ENCODE measurements at regions not wholly inside any gene's neighbourhood (a gene's known extent, or its start where the extent isn't known, plus 50 kb on each side); places are given as distances from the start of the nearest gene placed in this dataset.

DNA sequence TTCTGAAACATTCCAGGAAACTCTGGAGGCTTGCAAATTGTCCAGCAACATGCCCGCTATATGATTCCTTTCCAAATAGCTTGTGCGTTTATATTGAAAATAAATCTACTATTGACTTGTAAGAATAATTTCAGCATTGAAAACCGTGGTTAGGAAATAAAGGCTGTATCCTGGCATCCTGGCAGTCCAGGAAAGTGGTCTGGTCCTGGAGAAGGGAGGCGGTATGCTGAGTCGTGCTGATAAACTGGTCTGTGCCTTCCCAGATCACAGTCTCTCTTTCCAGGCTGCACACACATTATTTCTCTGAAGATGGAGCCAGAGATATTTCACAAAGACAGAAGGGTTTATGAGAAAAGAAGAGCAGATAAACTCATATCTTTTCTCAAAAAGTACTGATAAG, 350.1 kb upstream of the COBL start:
- H3K9me3 Mint-ChIP-seq: no peaks in the 10 kb centered on the region
- H3K4me1 Mint-ChIP-seq: no peaks in the 10 kb centered on the region
- no peak for ATAC-seq (replicated peaks; ENCODE audit: extremely low read depth, poor library complexity, severe bottlenecking)
- no peaks in the 10 kb centered on the region for H3K36me3 Mint-ChIP-seq (ENCODE audit: insufficient read depth)
- H3K4me3 Mint-ChIP-seq: no peak overlapping the region
- no peak for DNase-seq (ENCODE audit: low spot score in 2 of 2)
- no peaks in the 10 kb centered on the region for H3K27me3 Mint-ChIP-seq
- H3K27ac Mint-ChIP-seq (ENCODE audit: low read depth): no peak overlapping the region

DNA sequence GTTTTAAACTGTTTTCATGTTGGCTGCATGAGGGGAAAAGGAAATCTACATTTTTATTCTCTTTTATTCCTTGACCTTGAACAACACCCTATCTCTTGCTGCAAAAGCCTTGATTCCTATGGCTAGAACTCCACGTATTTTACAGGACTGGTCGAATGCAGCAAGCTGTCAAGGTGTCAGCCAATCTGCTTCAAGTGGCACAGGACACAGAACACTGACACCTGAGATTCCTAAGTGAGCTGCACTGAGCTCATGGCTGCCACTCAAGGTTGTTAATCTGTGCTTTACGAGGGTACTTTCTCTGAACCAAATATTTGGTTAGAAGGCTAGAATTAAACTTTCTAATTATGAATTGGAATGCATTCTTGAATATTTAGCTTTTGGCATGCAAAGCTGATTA, 349.7 kb upstream of the COBL start:
- no peaks in the 10 kb centered on the region for H3K4me1 Mint-ChIP-seq
- H3K36me3 Mint-ChIP-seq (ENCODE audit: insufficient read depth): no peaks in the 10 kb centered on the region
- H3K4me3 Mint-ChIP-seq: no peak overlapping the region
- no peak for DNase-seq (ENCODE audit: low spot score in 2 of 2)
- no peaks in the 10 kb centered on the region for H3K9me3 Mint-ChIP-seq
- H3K27me3 Mint-ChIP-seq: no peaks in the 10 kb centered on the region
- no peak overlapping the region for H3K27ac Mint-ChIP-seq (ENCODE audit: low read depth)
- ATAC-seq (replicated peaks; ENCODE audit: extremely low read depth, poor library complexity, severe bottlenecking): no peak

DNA sequence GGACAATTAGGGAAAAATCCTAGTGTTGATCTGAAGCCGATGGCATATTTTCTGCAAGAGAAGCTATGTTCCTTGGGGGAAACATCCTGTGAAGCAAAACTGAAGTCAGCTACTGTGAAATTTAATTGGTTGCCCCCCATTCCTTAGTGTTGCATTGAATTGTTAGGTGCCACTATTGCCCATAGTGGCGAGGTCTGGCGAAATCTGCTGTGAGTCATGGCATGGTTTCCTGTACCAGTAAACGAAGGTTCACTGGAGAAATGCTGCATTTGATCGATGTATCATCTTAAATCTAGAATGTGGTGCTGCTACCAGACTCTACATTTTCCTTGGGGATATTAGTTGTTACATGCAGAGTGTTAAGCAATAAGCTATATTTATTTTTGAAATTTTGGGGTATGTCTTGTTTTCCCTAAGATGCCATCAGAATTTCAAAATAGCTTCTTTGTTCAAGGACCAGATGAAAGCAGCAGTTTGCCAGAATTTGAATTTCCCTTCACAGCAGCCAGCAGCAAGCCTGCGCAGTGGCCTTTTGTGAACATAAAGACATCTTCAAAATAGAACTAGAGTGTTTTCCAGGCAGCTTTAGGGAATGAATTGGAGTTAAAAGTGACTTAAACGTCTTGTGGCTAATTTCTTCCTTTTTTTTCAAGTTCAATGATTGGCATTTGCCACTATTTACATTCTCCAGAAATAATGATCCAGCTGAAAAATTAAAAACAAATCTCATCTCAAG, 348.6 kb upstream of the COBL start:
- H3K36me3 Mint-ChIP-seq (ENCODE audit: insufficient read depth): no peaks in the 10 kb centered on the region
- no peak overlapping the region for H3K27ac Mint-ChIP-seq (ENCODE audit: low read depth)
- no peaks in the 10 kb centered on the region for H3K4me1 Mint-ChIP-seq

DNA sequence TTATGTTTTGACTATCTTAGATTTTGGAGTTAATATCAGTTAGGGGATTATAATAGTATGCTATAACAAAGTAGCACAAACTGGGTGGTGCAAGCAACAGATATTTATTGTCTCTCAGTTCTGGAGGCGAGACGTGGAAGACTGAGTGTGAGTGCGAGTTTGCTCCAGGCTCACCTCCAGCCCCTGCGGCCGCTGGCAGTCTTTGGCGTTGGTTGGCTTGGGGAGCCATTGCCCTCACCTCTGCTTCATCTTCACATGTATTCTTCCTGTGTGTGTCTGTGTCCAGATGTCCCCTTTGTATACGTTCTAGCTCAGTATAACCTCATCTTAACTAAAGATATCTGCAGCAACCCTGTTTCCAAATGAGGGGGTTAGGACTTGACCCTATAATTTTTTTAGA, 343.9 kb upstream of the COBL start:
- no peak overlapping the region for H3K4me3 Mint-ChIP-seq
- DNase-seq (ENCODE audit: low spot score in 2 of 2) (no peak), ATAC-seq (replicated peaks; ENCODE audit: extremely low read depth, poor library complexity, severe bottlenecking) (no peak)
- H3K27ac Mint-ChIP-seq (ENCODE audit: low read depth): no peak overlapping the region
- H3K27me3 Mint-ChIP-seq: no peaks in the 10 kb centered on the region
- no peaks in the 10 kb centered on the region for H3K36me3 Mint-ChIP-seq (ENCODE audit: insufficient read depth)
- H3K4me1 Mint-ChIP-seq: no peaks in the 10 kb centered on the region
- H3K9me3 Mint-ChIP-seq: no peaks in the 10 kb centered on the region

More for the DNA sequence above, 348.6 kb upstream of the COBL start:
- Mint-ChIP-seq H3K4me3 (no peak overlapping the region), H3K27me3 (no peaks in the 10 kb centered on the region), H3K9me3 (no peaks in the 10 kb centered on the region)
- no peak for DNase-seq (ENCODE audit: low spot score in 2 of 2)
- ATAC-seq (replicated peaks; ENCODE audit: extremely low read depth, poor library complexity, severe bottlenecking): no peak

DNA sequence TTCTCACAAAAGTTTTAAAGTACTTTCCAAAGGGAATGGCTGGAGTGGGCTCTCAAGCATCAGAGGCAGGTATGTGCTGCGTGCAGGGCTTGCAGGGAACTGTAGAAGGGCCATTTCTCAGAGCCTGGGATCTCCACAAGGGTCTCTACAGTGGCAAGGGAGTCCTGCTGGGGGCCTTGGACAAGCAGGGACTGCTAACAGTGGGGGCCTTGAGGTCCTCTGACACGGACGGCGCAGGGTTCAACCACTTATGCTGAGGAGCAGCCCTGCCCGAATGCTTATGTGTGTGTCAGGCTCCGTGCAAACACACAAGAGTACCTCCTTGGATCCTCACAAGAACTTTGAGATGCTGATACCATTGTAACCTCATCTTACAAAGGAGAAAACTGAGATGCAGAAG, 342.1 kb upstream of the COBL start:
- no peak overlapping the region for H3K27ac Mint-ChIP-seq (ENCODE audit: low read depth)
- H3K4me1 Mint-ChIP-seq: no peaks in the 10 kb centered on the region
- H3K9me3 Mint-ChIP-seq: no peaks in the 10 kb centered on the region
- H3K27me3 Mint-ChIP-seq: no peaks in the 10 kb centered on the region
- ATAC-seq (replicated peaks; ENCODE audit: extremely low read depth, poor library complexity, severe bottlenecking) (no peak), DNase-seq (ENCODE audit: low spot score in 2 of 2) (no peak)
- H3K4me3 Mint-ChIP-seq: no peak overlapping the region
- no peaks in the 10 kb centered on the region for H3K36me3 Mint-ChIP-seq (ENCODE audit: insufficient read depth)

DNA sequence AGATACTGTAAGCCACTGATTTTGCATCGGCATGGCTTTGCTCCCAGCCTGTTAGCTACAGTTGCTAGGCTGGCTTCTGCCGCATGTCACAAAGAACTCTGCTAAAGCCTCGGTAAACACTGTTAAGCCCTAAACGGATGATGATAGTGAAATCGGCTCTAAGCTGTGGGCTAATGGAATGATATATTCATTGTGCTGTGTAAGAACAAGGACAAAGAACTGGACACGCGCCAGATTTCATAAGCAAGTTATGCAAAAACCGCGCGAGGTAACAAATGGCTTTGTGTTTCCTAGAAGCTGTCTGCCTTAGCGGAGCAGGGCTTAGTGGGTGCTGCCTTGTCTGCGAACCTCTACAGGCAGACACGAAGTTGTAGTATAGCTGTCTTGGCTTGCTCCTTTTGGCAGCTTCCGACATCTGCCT, 331.3 kb upstream of the COBL start:
- no peak overlapping the region for H3K4me3 Mint-ChIP-seq
- no peak overlapping the region for H3K27ac Mint-ChIP-seq (ENCODE audit: low read depth)
- no peaks in the 10 kb centered on the region for H3K36me3 Mint-ChIP-seq (ENCODE audit: insufficient read depth)
- peaks cover 11% of the 10 kb centered on the region for H3K9me3 Mint-ChIP-seq
- no peak for DNase-seq (ENCODE audit: low spot score in 2 of 2)
- ATAC-seq (replicated peaks; ENCODE audit: extremely low read depth, poor library complexity, severe bottlenecking): no peak
- no peaks in the 10 kb centered on the region for H3K27me3 Mint-ChIP-seq
- no peaks in the 10 kb centered on the region for H3K4me1 Mint-ChIP-seq

DNA sequence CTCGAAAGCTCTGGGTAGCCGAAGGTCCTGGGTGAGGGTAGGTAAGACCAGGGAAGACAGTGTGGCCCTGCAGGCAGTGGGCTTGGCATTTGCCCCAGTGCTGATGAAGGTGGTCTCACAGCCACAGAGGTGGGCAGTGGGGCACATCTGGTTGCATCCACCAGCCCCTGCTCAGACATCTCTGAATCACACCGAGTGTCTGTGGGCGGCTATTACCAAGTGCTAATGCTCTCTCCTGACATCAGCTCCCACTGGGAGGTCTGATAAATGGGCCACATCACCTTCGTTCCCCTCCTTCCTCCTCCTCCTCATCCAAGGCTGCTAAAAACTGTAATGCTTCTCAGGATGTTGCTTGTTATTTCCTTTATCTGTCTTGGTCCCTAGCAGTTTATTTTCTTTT, 330.9 kb upstream of the COBL start:
- H3K4me3 Mint-ChIP-seq: no peak overlapping the region
- peaks cover 11% of the 10 kb centered on the region for H3K9me3 Mint-ChIP-seq
- no peaks in the 10 kb centered on the region for H3K4me1 Mint-ChIP-seq
- H3K36me3 Mint-ChIP-seq (ENCODE audit: insufficient read depth): no peaks in the 10 kb centered on the region
- ATAC-seq (replicated peaks; ENCODE audit: extremely low read depth, poor library complexity, severe bottlenecking) (no peak), DNase-seq (ENCODE audit: low spot score in 2 of 2) (no peak)
- no peaks in the 10 kb centered on the region for H3K27me3 Mint-ChIP-seq
- no peak overlapping the region for H3K27ac Mint-ChIP-seq (ENCODE audit: low read depth)

DNA sequence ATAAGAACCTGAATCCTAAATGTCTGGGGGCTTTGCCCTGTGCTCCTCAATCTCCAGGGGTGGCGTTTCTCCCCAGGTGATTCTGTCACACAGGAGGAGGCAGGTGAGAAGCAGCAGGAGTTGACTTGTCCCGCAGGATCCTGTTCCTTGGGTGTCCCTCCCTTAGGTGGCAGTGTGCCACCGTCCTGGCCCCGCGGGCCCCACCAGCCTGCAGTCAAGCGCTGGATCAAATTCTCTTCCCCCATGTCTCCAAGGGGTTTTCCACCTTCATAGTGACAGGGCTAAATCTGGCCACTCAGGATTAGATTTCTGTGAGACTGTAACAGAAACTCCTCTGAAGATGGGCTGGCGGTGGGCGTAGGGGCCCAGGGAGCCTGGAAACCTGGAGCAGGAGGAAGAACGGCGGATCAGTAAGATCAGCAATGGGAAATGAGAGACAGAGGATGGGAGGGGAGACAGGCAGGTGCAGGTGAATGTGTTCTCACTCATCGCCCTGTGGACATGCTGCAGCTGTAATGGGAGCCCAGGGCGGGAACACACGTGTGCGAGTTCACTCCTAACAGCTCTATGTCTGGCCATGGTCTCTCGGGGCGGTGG, 329.2 kb upstream of the COBL start:
- DNase-seq (ENCODE audit: low spot score in 2 of 2) (no peak), ATAC-seq (replicated peaks; ENCODE audit: extremely low read depth, poor library complexity, severe bottlenecking) (no peak)
- peaks cover 11% of the 10 kb centered on the region for H3K9me3 Mint-ChIP-seq
- no peaks in the 10 kb centered on the region for H3K36me3 Mint-ChIP-seq (ENCODE audit: insufficient read depth)
- no peak overlapping the region for H3K27ac Mint-ChIP-seq (ENCODE audit: low read depth)
- H3K4me3 Mint-ChIP-seq: no peak overlapping the region
- H3K27me3 Mint-ChIP-seq: no peaks in the 10 kb centered on the region
- no peaks in the 10 kb centered on the region for H3K4me1 Mint-ChIP-seq

DNA sequence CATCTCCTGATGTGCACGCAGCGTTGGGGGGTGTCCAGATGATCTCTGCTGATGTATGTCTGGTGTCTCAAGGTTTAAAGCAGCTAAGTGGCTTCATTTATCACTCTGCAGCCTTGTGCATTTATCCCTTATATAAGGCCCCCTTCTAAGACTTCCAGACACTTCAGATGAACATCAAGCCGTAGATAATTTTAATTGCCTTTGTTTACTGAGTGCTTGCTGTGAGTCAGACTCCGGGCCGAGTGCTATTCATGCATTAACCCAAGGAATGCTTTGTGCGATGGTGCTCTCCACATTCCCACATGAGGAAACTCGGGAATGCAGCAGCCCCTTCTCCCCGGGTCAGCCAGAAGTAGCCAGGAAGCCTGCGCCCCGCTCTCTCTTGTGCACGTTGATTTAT, 328.6 kb upstream of the COBL start:
- no peak for ATAC-seq (replicated peaks; ENCODE audit: extremely low read depth, poor library complexity, severe bottlenecking)

DNA sequence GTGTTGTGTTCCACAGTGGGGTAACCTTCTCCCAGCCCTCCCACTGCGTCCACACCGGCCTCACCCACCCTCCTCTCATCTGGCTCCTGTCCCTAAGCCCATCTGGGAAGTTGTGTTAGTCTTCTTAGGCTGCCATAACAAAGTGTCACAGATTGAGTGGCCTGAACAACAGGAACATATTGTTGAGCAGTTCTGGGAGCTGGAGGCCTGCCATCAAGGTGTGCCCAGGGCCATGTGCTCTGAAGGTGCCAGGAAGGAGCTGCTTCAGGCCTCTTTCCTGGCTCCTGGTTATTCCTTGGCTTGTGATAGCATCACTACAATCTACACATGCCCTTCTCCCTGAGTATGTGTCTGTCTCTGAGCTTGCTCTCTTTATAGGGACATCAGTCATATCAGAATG, 327.6 kb upstream of the COBL start:
- H3K27ac Mint-ChIP-seq (ENCODE audit: low read depth): no peak overlapping the region

More for the DNA sequence above, 328.6 kb upstream of the COBL start:
- Mint-ChIP-seq H3K4me1 (no peaks in the 10 kb centered on the region), H3K27ac (ENCODE audit: low read depth) (no peak overlapping the region), H3K27me3 (no peaks in the 10 kb centered on the region), H3K4me3 (no peak overlapping the region), H3K36me3 (ENCODE audit: insufficient read depth) (no peaks in the 10 kb centered on the region), H3K9me3 (peaks cover 6% of the 10 kb centered on the region)
- no peak for DNase-seq (ENCODE audit: low spot score in 2 of 2)

DNA sequence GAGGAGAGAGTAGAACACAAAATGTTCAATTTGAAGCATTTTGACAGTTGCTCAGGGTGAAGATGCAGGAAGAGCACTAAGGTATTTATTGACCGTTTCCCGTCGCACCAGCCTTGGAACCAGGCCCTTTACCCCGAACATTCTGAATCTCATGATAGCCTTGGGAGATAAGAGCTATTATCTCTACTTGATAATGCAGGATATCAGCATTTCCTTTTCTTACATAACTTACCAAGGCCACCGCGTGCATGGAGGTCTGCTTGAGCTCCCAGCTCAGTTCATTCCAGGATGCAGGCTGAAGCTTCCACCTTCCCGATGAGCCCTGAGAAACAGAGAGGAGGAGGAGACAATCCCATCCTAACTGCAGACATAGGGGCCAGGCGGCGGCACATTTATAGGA, 324.2 kb upstream of the COBL start:
- Mint-ChIP-seq H3K36me3 (ENCODE audit: insufficient read depth) (peaks cover 1% of the 10 kb centered on the region), H3K4me1 (no peaks in the 10 kb centered on the region), H3K9me3 (peaks cover 13% of the 10 kb centered on the region), H3K27ac (ENCODE audit: low read depth) (no peak overlapping the region), H3K27me3 (no peaks in the 10 kb centered on the region), H3K4me3 (no peak overlapping the region)
- ATAC-seq (replicated peaks; ENCODE audit: extremely low read depth, poor library complexity, severe bottlenecking) (no peak), DNase-seq (ENCODE audit: low spot score in 2 of 2) (no peak)

More for the DNA sequence above, 327.6 kb upstream of the COBL start:
- ATAC-seq (replicated peaks; ENCODE audit: extremely low read depth, poor library complexity, severe bottlenecking) (no peak), DNase-seq (ENCODE audit: low spot score in 2 of 2) (no peak)
- H3K27me3 Mint-ChIP-seq: no peaks in the 10 kb centered on the region
- no peak overlapping the region for H3K4me3 Mint-ChIP-seq
- H3K36me3 Mint-ChIP-seq (ENCODE audit: insufficient read depth): peaks cover 1% of the 10 kb centered on the region
- H3K9me3 Mint-ChIP-seq: peaks cover 6% of the 10 kb centered on the region
- no peaks in the 10 kb centered on the region for H3K4me1 Mint-ChIP-seq

DNA sequence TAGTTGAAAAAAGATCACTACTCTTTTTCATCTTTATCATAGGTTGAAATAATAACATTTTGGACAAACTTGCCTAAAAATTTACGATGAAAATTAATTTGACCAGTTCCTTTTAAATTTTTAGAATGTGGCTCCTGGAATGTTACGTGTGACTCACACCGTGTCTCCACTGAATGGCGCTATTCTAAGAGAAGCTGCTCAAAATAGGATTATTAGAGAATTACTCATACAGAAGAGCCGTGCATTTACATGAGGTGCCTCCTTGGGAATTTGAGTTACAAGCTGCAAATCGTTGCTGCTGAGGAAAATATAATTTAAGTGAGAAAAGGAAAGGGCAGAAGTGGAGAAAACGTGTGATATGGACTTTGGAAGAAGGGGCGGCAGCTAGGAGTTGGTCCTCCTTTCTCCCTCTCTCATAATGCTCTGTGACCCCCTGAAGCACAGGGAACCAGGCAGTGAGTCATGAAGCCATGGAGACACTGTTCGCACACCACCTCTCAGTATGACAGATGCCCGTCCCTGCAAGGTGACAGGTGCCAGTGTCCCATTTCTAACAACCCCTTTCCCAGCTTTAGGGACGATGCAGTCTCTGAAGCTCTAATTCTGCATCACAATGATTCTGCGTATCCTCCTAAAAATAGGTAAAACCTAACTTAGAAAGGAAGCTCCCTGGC, 323.2 kb upstream of the COBL start:
- Mint-ChIP-seq H3K4me3 (no peak overlapping the region), H3K9me3 (peaks cover 18% of the 10 kb centered on the region), H3K36me3 (ENCODE audit: insufficient read depth) (peaks cover 1% of the 10 kb centered on the region), H3K27ac (ENCODE audit: low read depth) (no peak overlapping the region), H3K27me3 (no peaks in the 10 kb centered on the region), H3K4me1 (no peaks in the 10 kb centered on the region)
- DNase-seq (ENCODE audit: low spot score in 2 of 2) (no peak), ATAC-seq (replicated peaks; ENCODE audit: extremely low read depth, poor library complexity, severe bottlenecking) (no peak)

DNA sequence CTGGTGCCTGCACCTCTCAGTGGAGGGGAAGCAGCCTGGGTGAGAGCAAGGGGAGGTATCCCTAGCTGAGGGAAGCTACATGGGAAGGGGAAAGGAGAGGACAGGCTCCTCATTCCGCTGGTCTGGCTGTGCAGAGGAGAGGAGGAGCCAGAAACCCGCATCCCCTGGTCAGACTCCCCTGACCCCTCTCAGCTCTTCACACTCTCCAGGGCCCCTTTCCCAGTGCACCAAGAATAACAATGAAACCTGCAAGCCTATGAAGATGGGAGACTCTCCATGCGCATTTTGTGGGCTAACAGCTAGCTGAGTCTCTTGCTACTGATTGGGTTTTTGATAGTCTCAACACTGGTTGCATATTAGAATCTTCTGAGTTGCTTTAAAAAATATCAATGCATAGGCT, 319.9 kb upstream of the COBL start:
- no peak overlapping the region for H3K4me3 Mint-ChIP-seq
- no peak for DNase-seq (ENCODE audit: low spot score in 2 of 2)
- ATAC-seq (replicated peaks; ENCODE audit: extremely low read depth, poor library complexity, severe bottlenecking): no peak
- H3K4me1 Mint-ChIP-seq: no peaks in the 10 kb centered on the region
- peaks cover 17% of the 10 kb centered on the region for H3K9me3 Mint-ChIP-seq
- H3K27me3 Mint-ChIP-seq: no peaks in the 10 kb centered on the region
- peaks cover 3% of the 10 kb centered on the region for H3K36me3 Mint-ChIP-seq (ENCODE audit: insufficient read depth)
- H3K27ac Mint-ChIP-seq (ENCODE audit: low read depth): no peak overlapping the region

All from central memory CD8-positive, alpha-beta T cell (primary cell).